ENCODE measurements at regions not wholly inside any gene's neighbourhood (a gene's known extent, or its start where the extent isn't known, plus 50 kb on each side); places are given as distances from the start of the nearest gene placed in this dataset.

GRCh38 chr3:173289072-173289471, 108.5 kb upstream of the NLGN1 start:
- ChIA-PET CTCF (ENCODE audit: low intra/inter-chr PET ratio, low total read pairs) (no interaction called here), POLR2A (no interaction called here)
- ATAC-seq (no peak), DNase-seq (ENCODE audit: low spot score) (no peak), FAIRE-seq (no peak)
- Histone ChIP-seq H3K36me3 (replicated peaks in 1 of 2; ENCODE audit: control insufficient read depth in 1 of 2, insufficient read depth in 2 of 2, low read length in 2 of 2) (no peaks in the 10 kb centered on the region), H3K4me1 (ENCODE audit: insufficient read depth, low read length) (no peaks in the 10 kb centered on the region), H2AFZ (ENCODE audit: low read length) (no peak overlapping the region), H3K79me2 (ENCODE audit: insufficient read depth, low read length) (no peaks in the 10 kb centered on the region), H3K4me3 (replicated peaks in 1 of 3; ENCODE audit: insufficient read depth in 1 of 3, low read depth in 2 of 3, low read length in 3 of 3) (no peak overlapping the region), H4K20me1 (ENCODE audit: insufficient read depth, low read length) (no peaks in the 10 kb centered on the region), H3K4me2 (ENCODE audit: low read depth, low read length) (no peak overlapping the region), H3K27ac (ENCODE audit: extremely low read length, insufficient read depth, low read length) (no peak overlapping the region), H3K9me3 (ENCODE audit: low read length) (no peaks in the 10 kb centered on the region), H3K27me3 (ENCODE audit: control insufficient read depth in 1 of 2, insufficient read depth in 2 of 2, low read length in 2 of 2) (no peaks in the 10 kb centered on the region), H3K9ac (ENCODE audit: insufficient read depth, low read depth, low read length) (no peak overlapping the region)
- 0% methylated on average over 1 of the region's 1 CpG for WGBS (ENCODE audit: low lambda C conversion rate)
- no TSS peak for BruUV-seq (replicated peaks)
- in situ Hi-C loops (cut with HindIII; ENCODE audit: extremely low pct_ligation_motif_present, low pct_unique_long_range_greater_than_20kb) = no loop called here
- TF ChIP-seq ZNF235 (CRISPR knock-in tag; IDR thresholded peaks at IDR 0.05; ENCODE audit: borderline replicate concordance) = no peak
- TF ChIP-seq ZNF33A (CRISPR knock-in tag; IDR thresholded peaks at IDR 0.05; ENCODE audit: borderline replicate concordance) = no peak
- no peak for TF ChIP-seq BRD4 (CRISPR knock-in tag; IDR thresholded peaks at IDR 0.05)
- no peak for TF ChIP-seq TAF15 (IDR thresholded peaks at IDR 0.05; ENCODE audit: low read depth, low read length, poor library complexity, severe bottlenecking)
- TF ChIP-seq U2AF2 (IDR thresholded peaks at IDR 0.05; ENCODE audit: low read depth, low read length) = no peak
- TF ChIP-seq ZC3H4 (CRISPR knock-in tag; IDR thresholded peaks at IDR 0.05; ENCODE audit: borderline replicate concordance) = no peak
- TF ChIP-seq ZNF710 (CRISPR knock-in tag; IDR thresholded peaks at IDR 0.05; ENCODE audit: borderline replicate concordance) = no peak
- no peak for TF ChIP-seq FLYWCH1 (CRISPR knock-in tag; IDR thresholded peaks at IDR 0.05)
- intact Hi-C loops (cut with micrococcal nuclease; ENCODE audit: unreplicated experiment) = no loop called here

- no TSS peak for BruUV-seq (replicated peaks)
- CTCF ChIA-PET (ENCODE audit: low intra/inter-chr PET ratio, low total read pairs) = no interaction called here
- DNase-seq (ENCODE audit: low spot score) (no peak), ATAC-seq (no peak), FAIRE-seq (no peak)
- Histone ChIP-seq H3K36me3 (replicated peaks in 1 of 2; ENCODE audit: control insufficient read depth in 1 of 2, insufficient read depth in 2 of 2, low read length in 2 of 2) (no peaks in the 10 kb centered on the region), H3K9ac (ENCODE audit: insufficient read depth, low read depth, low read length) (no peak overlapping the region), H4K20me1 (ENCODE audit: insufficient read depth, low read length) (no peaks in the 10 kb centered on the region), H2AFZ (ENCODE audit: low read length) (no peak overlapping the region), H3K27ac (ENCODE audit: extremely low read length, insufficient read depth, low read length) (no peak overlapping the region), H3K4me2 (ENCODE audit: low read depth, low read length) (no peak overlapping the region), H3K79me2 (ENCODE audit: insufficient read depth, low read length) (no peaks in the 10 kb centered on the region), H3K9me3 (ENCODE audit: low read length) (no peaks in the 10 kb centered on the region), H3K4me3 (replicated peaks in 1 of 3; ENCODE audit: insufficient read depth in 1 of 3, low read depth in 2 of 3, low read length in 3 of 3) (no peak overlapping the region), H3K27me3 (ENCODE audit: control insufficient read depth in 1 of 2, insufficient read depth in 2 of 2, low read length in 2 of 2) (no peaks in the 10 kb centered on the region), H3K4me1 (ENCODE audit: insufficient read depth, low read length) (no peaks in the 10 kb centered on the region)
- intact Hi-C loops (cut with micrococcal nuclease; ENCODE audit: unreplicated experiment) = no loop called here
- WGBS (ENCODE audit: low lambda C conversion rate) = 0% methylated on average over 3 of the region's 3 CpGs
- in situ Hi-C loops (cut with HindIII; ENCODE audit: extremely low pct_ligation_motif_present, low pct_unique_long_range_greater_than_20kb) = no loop called here
- POLR2A ChIA-PET = no interaction called here
- TF ChIP-seq ZNF547 (CRISPR knock-in tag; IDR thresholded peaks at IDR 0.05) = no peak
- no peak for TF ChIP-seq ZNF772 (CRISPR knock-in tag; IDR thresholded peaks at IDR 0.05)
- no peak for TF ChIP-seq MBNL3 (CRISPR knock-in tag; conservative IDR thresholded peaks at IDR 0.05)
- no peak for TF ChIP-seq NFIB (CRISPR knock-in tag; IDR thresholded peaks at IDR 0.05; ENCODE audit: borderline replicate concordance)
- TF ChIP-seq TMF1 (CRISPR knock-in tag; IDR thresholded peaks at IDR 0.05; ENCODE audit: low read depth) = no peak
- no peak for TF ChIP-seq PHF8 (CRISPR knock-in tag; IDR thresholded peaks at IDR 0.05)
- TF ChIP-seq HBP1 (CRISPR knock-in tag; IDR thresholded peaks at IDR 0.05; ENCODE audit: low read depth) = no peak
These were observed 110.2 kb upstream of the NLGN1 start for GRCh38 chr3:173287361-173287760.

Data from HepG2 (cell line).